Erythroblast (primary cell): ENCODE measurements at regions not wholly inside any gene's neighbourhood (a gene's known extent, or its start where the extent isn't known, plus 50 kb on each side); places are given as distances from the start of the nearest gene placed in this dataset.

ENCODE experiments used
- GATA1 ChIP-seq: IDR thresholded peaks from 2 replicates; pipeline ENCODE4 v1.6.1; 2011; ENCODE audit warnings: low read depth, mild to moderate bottlenecking, control low read depth, low read length, moderate library complexity
- POLR2A ChIP-seq: IDR thresholded peaks from 2 replicates; pipeline ENCODE4 v1.6.1; 2011; ENCODE audit warnings: mild to moderate bottlenecking, low read length

DNA sequence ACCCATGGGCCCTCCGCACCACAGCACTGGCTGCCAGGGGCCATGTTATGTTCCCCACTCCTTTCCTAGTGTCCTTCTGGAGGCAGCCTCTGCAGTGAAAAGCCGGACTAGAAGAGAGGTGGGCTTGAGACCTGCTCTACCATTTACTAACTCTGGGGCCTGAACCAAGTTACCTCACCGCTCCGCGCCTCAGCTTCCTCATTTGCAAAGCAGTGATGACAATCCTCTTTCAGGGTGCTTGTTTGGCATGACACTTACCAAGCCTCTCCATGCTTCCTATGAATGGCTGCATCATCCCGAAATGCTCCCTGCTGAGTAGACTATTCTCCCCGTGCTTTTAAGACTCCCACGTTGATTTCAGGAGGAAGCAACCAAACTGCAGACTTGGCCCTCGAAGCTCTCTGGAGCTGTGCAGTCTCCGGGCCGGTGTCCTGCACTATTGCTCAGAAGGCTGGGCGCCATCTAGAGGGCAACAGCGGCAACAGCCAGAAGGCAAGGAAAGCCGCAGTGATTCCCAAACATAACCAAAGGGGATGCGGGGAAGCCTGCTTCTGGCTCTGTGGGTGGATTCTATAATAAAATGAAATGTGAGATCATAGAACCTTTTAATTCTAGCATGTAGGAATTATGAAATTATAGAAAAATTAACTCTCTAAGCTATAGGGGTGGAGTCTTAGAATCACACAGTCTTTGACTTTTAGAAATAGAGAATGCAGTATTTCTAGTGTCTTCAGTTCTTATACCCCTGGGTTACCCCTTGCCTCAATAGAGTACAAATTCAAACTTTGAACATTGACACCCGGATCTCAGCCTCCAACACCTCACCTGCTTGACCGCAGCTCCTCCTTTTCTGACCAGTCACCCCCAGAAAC is 599.8 kb upstream of the BRINP1 start:
- no peak for TF ChIP-seq POLR2A
- TF ChIP-seq GATA1 = no peak
